ENCODE measurements at regions not wholly inside any gene's neighbourhood (a gene's known extent, or its start where the extent isn't known, plus 50 kb on each side); places are given as distances from the start of the nearest gene placed in this dataset.

DNA sequence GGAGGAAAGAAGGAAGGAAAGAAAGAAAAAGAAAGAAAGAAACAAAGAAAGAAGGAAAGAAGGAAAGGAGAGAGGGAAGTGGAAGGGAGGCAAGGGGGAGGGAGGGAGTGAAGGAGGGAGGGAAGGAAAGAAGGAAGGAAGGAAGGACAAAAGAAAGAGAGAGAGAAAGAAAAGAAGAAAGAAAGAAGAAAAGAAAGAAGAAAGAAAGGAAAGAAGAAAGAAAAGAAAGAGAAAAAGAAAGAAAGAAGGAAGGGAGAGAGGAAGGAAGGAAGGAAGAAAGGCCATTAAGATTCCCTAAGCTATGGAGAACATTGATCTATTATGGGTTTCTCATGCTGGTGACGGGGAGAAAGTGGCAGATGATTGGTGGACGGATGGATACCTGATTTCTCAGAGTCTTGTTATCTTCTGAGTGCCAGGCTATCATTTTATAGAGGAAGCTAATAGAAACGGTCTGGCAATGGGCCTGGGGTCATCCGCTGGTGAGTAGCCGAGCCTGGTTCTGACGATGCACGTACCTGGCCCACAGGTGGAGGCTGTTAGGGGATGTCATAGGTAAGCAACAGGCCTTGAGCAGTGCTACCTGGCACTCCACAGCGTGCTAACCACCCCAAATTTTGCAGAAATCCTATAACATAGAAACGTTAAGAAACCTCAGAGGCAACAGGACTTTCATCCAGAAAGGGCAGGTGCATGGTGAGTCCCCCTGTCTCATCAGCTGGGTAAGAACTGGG lies 142.9 kb downstream of the SHOX start:
- TF ChIP-seq, protein P1, sequence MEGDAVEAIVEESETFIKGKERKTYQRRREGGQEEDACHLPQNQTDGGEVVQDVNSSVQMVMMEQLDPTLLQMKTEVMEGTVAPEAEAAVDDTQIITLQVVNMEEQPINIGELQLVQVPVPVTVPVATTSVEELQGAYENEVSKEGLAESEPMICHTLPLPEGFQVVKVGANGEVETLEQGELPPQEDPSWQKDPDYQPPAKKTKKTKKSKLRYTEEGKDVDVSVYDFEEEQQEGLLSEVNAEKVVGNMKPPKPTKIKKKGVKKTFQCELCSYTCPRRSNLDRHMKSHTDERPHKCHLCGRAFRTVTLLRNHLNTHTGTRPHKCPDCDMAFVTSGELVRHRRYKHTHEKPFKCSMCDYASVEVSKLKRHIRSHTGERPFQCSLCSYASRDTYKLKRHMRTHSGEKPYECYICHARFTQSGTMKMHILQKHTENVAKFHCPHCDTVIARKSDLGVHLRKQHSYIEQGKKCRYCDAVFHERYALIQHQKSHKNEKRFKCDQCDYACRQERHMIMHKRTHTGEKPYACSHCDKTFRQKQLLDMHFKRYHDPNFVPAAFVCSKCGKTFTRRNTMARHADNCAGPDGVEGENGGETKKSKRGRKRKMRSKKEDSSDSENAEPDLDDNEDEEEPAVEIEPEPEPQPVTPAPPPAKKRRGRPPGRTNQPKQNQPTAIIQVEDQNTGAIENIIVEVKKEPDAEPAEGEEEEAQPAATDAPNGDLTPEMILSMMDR (IDR thresholded peaks at IDR 0.05): no peak
- no peak for TF ChIP-seq POLR2A (IDR thresholded peaks at IDR 0.05)

Measured in adrenal gland (tissue), 5 donors.